ENCODE measurements at regions not wholly inside any gene's neighbourhood (a gene's known extent, or its start where the extent isn't known, plus 50 kb on each side); places are given as distances from the start of the nearest gene placed in this dataset.
"Not testable (repeated sequence)": the region's sequence is repeated elsewhere in the genome, so short reads cannot be mapped to it uniquely, and the experiment has no call there.

GRCh38 chr5:100654895-100655294 is 119.7 kb downstream of the FAM174A start:
- no peak for TF ChIP-seq ZFX (IDR thresholded peaks at IDR 0.05)
- TF ChIP-seq, protein P1, sequence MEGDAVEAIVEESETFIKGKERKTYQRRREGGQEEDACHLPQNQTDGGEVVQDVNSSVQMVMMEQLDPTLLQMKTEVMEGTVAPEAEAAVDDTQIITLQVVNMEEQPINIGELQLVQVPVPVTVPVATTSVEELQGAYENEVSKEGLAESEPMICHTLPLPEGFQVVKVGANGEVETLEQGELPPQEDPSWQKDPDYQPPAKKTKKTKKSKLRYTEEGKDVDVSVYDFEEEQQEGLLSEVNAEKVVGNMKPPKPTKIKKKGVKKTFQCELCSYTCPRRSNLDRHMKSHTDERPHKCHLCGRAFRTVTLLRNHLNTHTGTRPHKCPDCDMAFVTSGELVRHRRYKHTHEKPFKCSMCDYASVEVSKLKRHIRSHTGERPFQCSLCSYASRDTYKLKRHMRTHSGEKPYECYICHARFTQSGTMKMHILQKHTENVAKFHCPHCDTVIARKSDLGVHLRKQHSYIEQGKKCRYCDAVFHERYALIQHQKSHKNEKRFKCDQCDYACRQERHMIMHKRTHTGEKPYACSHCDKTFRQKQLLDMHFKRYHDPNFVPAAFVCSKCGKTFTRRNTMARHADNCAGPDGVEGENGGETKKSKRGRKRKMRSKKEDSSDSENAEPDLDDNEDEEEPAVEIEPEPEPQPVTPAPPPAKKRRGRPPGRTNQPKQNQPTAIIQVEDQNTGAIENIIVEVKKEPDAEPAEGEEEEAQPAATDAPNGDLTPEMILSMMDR (conservative IDR thresholded peaks at IDR 0.05) = no peak
- H3K27ac ChIP-seq = no peak overlapping the region

- not testable (repeated sequence) for H3K27ac ChIP-seq
These were observed 121.6 kb downstream of the FAM174A start for GRCh38 chr5:100656771-100657170.

GRCh38 chr5:100659080-100659795 is 124.1 kb downstream of the FAM174A start:
- H3K27ac ChIP-seq = no peak overlapping the region
- TF ChIP-seq, protein P1 (conservative IDR thresholded peaks at IDR 0.05) = no peak
- no peak for TF ChIP-seq ZFX (IDR thresholded peaks at IDR 0.05)

- H3K27ac ChIP-seq = no peak overlapping the region
- no peak for TF ChIP-seq ZFX (IDR thresholded peaks at IDR 0.05)
- TF ChIP-seq, protein P1 (conservative IDR thresholded peaks at IDR 0.05) = no peak
These were observed 129.0 kb downstream of the FAM174A start for GRCh38 chr5:100664140-100664539.

DNA sequence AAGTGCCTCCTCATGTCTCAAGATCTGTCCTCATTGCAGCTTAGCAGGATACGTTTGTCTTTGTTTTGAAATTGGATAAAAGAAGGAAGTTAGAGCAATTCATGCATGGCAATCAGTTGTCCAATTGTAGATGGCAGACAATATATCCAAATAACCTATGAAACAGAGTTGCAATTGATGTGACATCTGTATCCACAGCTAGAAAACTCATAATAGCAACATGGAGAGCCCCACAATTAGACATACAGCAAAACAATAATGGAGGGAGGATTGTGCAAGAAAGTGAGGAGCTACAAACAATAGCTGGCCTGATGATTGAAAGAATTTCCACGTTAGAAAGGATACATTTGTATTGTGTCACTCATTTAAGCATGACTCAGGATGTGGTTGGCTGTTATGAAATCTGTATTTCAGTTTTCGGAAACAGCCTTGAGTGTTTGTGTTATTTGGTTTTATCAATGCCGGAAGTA is 132.0 kb downstream of the FAM174A start:
- no peak overlapping the region for H3K27ac ChIP-seq
- TF ChIP-seq, protein P1 (conservative IDR thresholded peaks at IDR 0.05) = no peak
- TF ChIP-seq ZFX (IDR thresholded peaks at IDR 0.05) = no peak

GRCh38 chr5:100668511-100668910 is 133.3 kb downstream of the FAM174A start:
- TF ChIP-seq ZFX (IDR thresholded peaks at IDR 0.05) = no peak
- TF ChIP-seq, protein P1 (conservative IDR thresholded peaks at IDR 0.05) = no peak
- H3K27ac ChIP-seq = no peak overlapping the region

DNA sequence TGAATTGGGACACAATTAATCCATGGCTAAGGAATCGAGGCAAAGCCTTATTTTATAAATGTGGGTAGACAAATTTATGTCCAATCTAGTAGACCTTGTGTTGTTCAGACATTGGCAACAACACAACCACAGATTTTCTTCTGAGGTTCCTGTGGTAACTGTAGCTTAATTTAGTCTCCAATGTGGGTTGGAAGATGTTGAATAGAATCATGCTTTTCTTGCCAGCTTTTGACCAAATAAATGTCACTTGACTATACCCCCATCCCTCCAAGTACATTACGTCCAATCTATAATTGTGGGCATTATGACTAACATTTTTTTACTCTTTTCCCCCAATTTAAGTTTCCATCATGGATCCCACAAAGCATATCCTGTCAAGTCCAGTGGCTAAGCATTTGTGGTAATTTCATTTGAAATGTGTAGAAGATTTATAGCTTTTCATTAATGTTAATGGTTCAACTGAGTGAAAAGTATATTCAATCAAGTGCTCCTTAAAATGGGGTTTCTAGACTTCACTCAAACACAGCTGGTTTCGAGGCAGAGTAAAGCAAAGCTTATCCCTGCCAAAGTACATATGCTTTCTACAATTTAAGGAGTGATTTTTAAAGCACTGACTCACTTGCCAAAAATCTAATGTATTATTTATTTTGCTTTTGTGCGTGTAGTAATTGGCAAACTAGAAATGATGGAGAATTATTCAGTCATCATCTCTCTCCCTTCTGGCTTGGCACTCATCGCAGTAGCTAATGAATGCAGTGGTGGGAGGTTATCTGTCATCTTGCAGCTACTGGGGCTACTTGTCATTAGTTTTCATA is 141.8 kb downstream of the FAM174A start:
- TF ChIP-seq, protein P1 (conservative IDR thresholded peaks at IDR 0.05) = no peak
- no peak for TF ChIP-seq ZFX (IDR thresholded peaks at IDR 0.05)
- no peak overlapping the region for H3K27ac ChIP-seq

Measured in C4-2B (cell line).